PC-9 (cell line): ENCODE measurements at regions not wholly inside any gene's neighbourhood (a gene's known extent, or its start where the extent isn't known, plus 50 kb on each side); places are given as distances from the start of the nearest gene placed in this dataset.
"Not testable (repeated sequence)": the region's sequence is repeated elsewhere in the genome, so short reads cannot be mapped to it uniquely, and the experiment has no call there.

Source experiments
- BruUV-seq: library from RNA; stranded (reverse); fragments of 400-500 nt; replicated peaks from 2 replicates; lab custom pipeline; 2021; lab: Mats Ljungman, UMichigan
- CTCF ChIA-PET: fragments of 300-600 bp; sonication (Branson Sonifier 250); formaldehyde crosslinking; loops from one replicate; lab custom pipeline; 2022; ENCODE audit warnings: antibody characterized with exemption; lab: Charles Lee
- POLR2A ChIA-PET: fragments of 300-600 bp; sonication (Branson Sonifier 250); formaldehyde crosslinking; loops from one replicate; lab custom pipeline; 2022; ENCODE audit warnings: antibody characterized with exemption; ENCODE audit not compliant: unreplicated experiment; lab: Charles Lee
- DNase-seq, 2 experiments: peaks; one replicate each; pipeline versions ENCODE4 v3.0.0 to v3.0.0-alpha.2; 2015 to 2022; ENCODE audit warnings: mixed read lengths in 1 of 2
- H2AFZ ChIP-seq: fragments of 200-600 bp; sonication (generic); 2 replicates; pipeline ENCODE4 v1.8.1; 2017; ENCODE audit warnings: antibody characterized with exemption
- H3F3A ChIP-seq: fragments of 200-600 bp; sonication (generic); 2 replicates; pipeline ENCODE4 v1.8.1; 2017; ENCODE audit warnings: antibody characterized with exemption, mild to moderate bottlenecking, low read depth; ENCODE audit not compliant: insufficient read depth
- H3K27ac ChIP-seq: fragments of 200-600 bp; sonication (generic); 2 replicates; pipeline ENCODE4 v1.6.1; 2016; ENCODE audit warnings: mixed run types
- H3K27me3 ChIP-seq: fragments of 200-600 bp; sonication (generic); 2 replicates; pipeline ENCODE4 v1.6.1; 2016; ENCODE audit warnings: low read depth, mixed run types; ENCODE audit not compliant: insufficient read depth
- H3K36me3 ChIP-seq: fragments of 200-600 bp; sonication (generic); 2 replicates; pipeline ENCODE4 v1.6.1; 2016; ENCODE audit warnings: low read depth, mixed run types
- H3K4me1 ChIP-seq: fragments of 200-600 bp; sonication (generic); replicated peaks from 2 replicates; pipeline ENCODE4 v1.6.1; 2016; ENCODE audit warnings: mixed run types; ENCODE audit not compliant: insufficient read depth
- H3K4me2 ChIP-seq: fragments of 200-600 bp; sonication (generic); 2 replicates; pipeline ENCODE4 v1.6.1; 2017; ENCODE audit warnings: mixed run types
- H3K4me3 ChIP-seq: fragments of 200-600 bp; sonication (generic); 2 replicates; pipeline ENCODE4 v1.6.1; 2016; ENCODE audit warnings: mixed run types
- H3K79me2 ChIP-seq: fragments of 200-600 bp; sonication (generic); 2 replicates; pipeline ENCODE4 v1.6.1; 2017; ENCODE audit warnings: low read depth, mixed run types
- H3K9me2 ChIP-seq: fragments of 200-600 bp; sonication (generic); 2 replicates; pipeline ENCODE4 v1.8.1; 2017; ENCODE audit warnings: mild to moderate bottlenecking; ENCODE audit not compliant: insufficient read depth
- H3K9me3 ChIP-seq: fragments of 200-600 bp; sonication (generic); 2 replicates; pipeline ENCODE4 v1.8.1; 2016; ENCODE audit warnings: low read depth; ENCODE audit not compliant: insufficient read depth
- H4K20me1 ChIP-seq: fragments of 200-600 bp; sonication (generic); 2 replicates; pipeline ENCODE4 v1.8.1; 2017; ENCODE audit not compliant: insufficient read depth
- EZH2 ChIP-seq: fragments of 200-600 bp; sonication (generic); IDR thresholded peaks from 2 replicates; pipeline ENCODE4 v1.8.0; 2017; ENCODE audit warnings: antibody characterized with exemption, low read depth
- intact Hi-C: fragments of 100-400 bp; cut with micrococcal nuclease; formaldehyde crosslinking; loops from one replicate; pipeline ENCODE4 v1.10.0; 2022; ENCODE audit not compliant: unreplicated experiment
- TF ChIP-seq, protein P1 (sequence below): fragments of 200-600 bp; sonication (generic); conservative IDR thresholded peaks from 2 replicates; pipeline ENCODE4 v1.6.1; 2017; ENCODE audit warnings: mixed run types, antibody characterized with exemption, mild to moderate bottlenecking, moderate library complexity

DNA sequence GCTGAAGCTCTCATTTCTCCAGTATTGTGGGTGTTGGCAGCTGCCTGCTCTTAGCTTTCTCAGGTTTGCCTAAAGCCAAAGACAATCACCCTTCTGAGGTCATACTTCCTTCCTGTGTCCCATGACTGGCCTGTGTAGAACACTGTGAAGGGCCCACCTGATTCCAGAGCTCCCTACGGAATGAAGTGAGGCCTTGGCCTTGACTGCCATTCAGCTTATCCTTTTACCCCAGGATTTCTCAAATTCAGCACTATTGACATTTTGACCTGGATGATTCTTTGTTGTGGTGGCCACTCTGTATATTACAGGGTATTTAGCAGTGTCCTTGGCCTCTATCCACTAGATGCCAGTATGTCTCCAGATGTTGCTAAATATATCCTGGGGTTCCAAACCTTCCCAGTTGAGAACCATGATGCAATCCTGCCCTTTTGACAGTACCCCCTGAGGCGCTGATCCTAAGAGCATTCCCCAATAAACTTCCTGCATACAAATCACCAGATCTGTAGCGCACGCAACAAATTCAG, 112.3 kb upstream of the KRR1 start:
- Histone ChIP-seq H3K27me3 (no peaks in the 10 kb centered on the region), H3K36me3 (no peaks in the 10 kb centered on the region), H3F3A (peaks cover 14% of the 10 kb centered on the region; the same call in 1 of the 2 replicates), H3K27ac (peak overlapping the region; percentile 62), H3K79me2 (no peaks in the 10 kb centered on the region), H3K9me3 (peaks cover 7% of the 10 kb centered on the region; the same call in 1 of the 2 replicates), H3K4me1 (peaks cover 16% of the 10 kb centered on the region), H4K20me1 (no peaks in the 10 kb centered on the region), H3K4me2 (0 out of 2 replicates have a peak overlapping the region, but pooled peaks have one; percentile 2), H3K4me3 (no peak overlapping the region), H3K9me2 (0 out of 2 replicates have a peak, but pooled peaks cover 3% of the 10 kb centered on the region), H2AFZ (no peak overlapping the region)
- TF ChIP-seq, protein P1, sequence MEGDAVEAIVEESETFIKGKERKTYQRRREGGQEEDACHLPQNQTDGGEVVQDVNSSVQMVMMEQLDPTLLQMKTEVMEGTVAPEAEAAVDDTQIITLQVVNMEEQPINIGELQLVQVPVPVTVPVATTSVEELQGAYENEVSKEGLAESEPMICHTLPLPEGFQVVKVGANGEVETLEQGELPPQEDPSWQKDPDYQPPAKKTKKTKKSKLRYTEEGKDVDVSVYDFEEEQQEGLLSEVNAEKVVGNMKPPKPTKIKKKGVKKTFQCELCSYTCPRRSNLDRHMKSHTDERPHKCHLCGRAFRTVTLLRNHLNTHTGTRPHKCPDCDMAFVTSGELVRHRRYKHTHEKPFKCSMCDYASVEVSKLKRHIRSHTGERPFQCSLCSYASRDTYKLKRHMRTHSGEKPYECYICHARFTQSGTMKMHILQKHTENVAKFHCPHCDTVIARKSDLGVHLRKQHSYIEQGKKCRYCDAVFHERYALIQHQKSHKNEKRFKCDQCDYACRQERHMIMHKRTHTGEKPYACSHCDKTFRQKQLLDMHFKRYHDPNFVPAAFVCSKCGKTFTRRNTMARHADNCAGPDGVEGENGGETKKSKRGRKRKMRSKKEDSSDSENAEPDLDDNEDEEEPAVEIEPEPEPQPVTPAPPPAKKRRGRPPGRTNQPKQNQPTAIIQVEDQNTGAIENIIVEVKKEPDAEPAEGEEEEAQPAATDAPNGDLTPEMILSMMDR, result peak; percentile 54; the same call in 1 of the 2 replicates
- TF ChIP-seq EZH2, result no peak
- CTCF ChIA-PET, result interaction anchor here (0.7 to 1.2 kb wide), 3 partner anchors 240 to 461 kb away, joined by 3 to 4 read pairs (median 3); partner anchors contain the start of genes NAP1L1 and PHLDA1
- intact Hi-C loops, result loop anchor here (1.0 to 10.0 kb wide), 4 partner anchors 99 to 724 kb away; partner anchors contain the start of genes BBS10 and PHLDA1
- POLR2A ChIA-PET, result interaction anchor here (0.6 to 0.9 kb wide), 2 partner anchors 325 to 401 kb away, joined by 4 to 7 read pairs; no protein-coding TSS in a partner anchor
- no TSS peak for BruUV-seq
- peak; percentile 33 to 69 for DNase-seq

DNA sequence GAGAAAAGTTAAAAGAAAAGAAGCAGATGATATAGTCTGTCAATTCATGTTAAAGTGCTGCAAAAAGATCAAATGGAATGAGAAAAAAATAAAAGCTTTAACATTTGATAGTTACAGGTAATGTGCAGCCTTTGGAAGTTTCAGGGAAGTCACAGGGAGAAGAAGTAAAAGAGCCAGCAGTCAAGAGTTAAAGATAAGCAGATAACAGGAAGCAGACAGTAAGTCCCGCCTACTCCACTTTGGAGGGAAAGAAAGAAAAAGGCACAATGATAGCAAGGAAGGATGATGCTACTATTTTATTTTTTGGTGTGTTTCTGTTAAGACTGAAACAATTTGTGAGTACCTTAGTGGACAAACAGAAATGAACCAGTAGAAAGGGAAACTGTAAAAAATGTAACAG, 111.1 kb upstream of the KRR1 start:
- H3F3A ChIP-seq, result peaks cover 14% of the 10 kb centered on the region; the same call in 1 of the 2 replicates
- no peak for DNase-seq
- POLR2A ChIA-PET, result interaction anchor here (0.6 kb wide), 1 partner anchor 1579 kb away, joined by 4 read pairs; no protein-coding TSS in a partner anchor
- H3K4me2 ChIP-seq, result no peak overlapping the region
- no peaks in the 10 kb centered on the region for H4K20me1 ChIP-seq
- H3K9me2 ChIP-seq, result 0 out of 2 replicates have a peak, but pooled peaks cover 3% of the 10 kb centered on the region
- TF ChIP-seq, protein P1, result no peak
- no peak for TF ChIP-seq EZH2
- H3K36me3 ChIP-seq, result no peaks in the 10 kb centered on the region
- H3K79me2 ChIP-seq, result no peaks in the 10 kb centered on the region
- peaks cover 7% of the 10 kb centered on the region; the same call in 1 of the 2 replicates for H3K9me3 ChIP-seq
- no peak overlapping the region for H2AFZ ChIP-seq
- no peaks in the 10 kb centered on the region for H3K27me3 ChIP-seq
- intact Hi-C loops, result loop anchor here (5.0 to 10.0 kb wide), 2 partner anchors 98 to 725 kb away; partner anchors contain the start of gene BBS10
- peaks cover 16% of the 10 kb centered on the region for H3K4me1 ChIP-seq
- CTCF ChIA-PET, result no interaction called here
- no TSS peak for BruUV-seq
- H3K27ac ChIP-seq, result no peak overlapping the region
- no peak overlapping the region for H3K4me3 ChIP-seq

DNA sequence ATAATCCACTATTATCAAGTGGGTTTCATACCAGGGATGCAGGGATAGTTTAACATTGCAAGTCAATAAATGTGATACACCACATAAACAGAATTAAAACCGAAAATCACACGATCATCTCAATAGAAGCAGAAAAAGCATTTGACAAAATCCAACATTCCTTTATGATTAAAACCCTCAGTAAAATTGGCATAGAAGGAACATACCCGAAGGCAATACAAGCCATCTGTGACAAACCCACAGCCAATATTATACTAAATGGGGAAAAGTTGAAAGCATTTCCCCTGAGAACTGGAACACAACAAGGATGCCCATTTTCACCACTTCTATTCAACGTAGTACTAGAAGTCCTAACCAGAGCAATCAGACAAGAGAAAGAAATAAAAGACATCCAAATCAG, 103.0 kb upstream of the KRR1 start:
- H3K27ac ChIP-seq, H3K27me3 ChIP-seq, H3K4me2 ChIP-seq, H4K20me1 ChIP-seq, H3K9me3 ChIP-seq, H3K4me3 ChIP-seq, POLR2A ChIA-PET, BruUV-seq, DNase-seq, H3K9me2 ChIP-seq, H3K36me3 ChIP-seq, H3F3A ChIP-seq, H3K79me2 ChIP-seq, H2AFZ ChIP-seq, CTCF ChIA-PET, intact Hi-C loops, H3K4me1 ChIP-seq: not testable (repeated sequence)
